ENCODE measurements at regions not wholly inside any gene's neighbourhood (a gene's known extent, or its start where the extent isn't known, plus 50 kb on each side); places are given as distances from the start of the nearest gene placed in this dataset.

DNA sequence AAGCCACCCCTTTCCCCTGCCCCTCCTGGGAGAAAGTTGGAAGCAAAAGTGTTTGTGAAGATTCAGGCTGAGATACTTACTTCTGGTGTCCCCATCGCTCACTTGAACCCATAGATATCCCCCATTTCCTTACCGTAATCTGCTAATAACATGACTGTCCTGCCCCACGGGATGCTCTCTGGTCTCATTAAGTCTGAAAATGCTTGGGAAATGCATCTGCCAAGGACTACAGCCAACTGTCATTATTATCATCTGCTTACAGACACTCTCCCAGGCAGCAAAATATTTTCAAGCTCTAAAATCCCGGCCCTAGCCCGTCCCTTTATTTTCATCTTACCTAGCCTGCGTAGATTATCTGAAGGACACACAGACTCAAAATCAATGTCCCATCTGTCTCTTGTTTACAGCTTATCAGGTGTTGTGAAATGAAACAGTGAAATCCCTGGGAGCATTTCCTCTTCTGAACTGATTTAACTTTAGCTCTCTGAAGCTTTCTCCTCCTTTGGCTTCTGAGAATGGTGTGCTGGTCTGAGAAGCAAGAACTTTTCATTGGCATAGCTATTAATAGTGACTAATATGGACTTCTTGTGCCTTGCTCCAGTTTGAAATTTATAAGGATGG, 126.9 kb upstream of the OSMR start:
- DNase-seq (ENCODE audit: low spot score): no peak

DNA sequence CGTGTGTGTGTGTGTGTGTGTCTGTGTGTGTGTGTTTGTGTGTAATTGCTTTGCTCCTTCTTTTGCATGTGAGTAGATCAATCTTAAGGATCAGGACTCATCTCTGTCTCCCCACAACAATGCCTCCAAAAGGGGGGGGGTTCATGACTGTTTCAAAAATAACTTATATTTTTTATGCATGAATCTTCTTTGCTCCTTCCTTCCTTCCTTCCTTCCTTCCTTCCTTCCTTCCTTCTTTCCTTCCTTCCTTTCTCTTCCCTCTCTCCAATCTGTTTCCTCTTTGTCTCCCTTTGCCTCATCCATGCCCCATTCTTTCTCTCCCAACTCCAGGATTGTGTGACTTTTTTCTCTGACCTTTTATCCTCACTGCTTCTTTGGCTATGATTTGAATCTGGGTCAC, 126.4 kb upstream of the OSMR start:
- no peak for DNase-seq (ENCODE audit: low spot score)

DNA sequence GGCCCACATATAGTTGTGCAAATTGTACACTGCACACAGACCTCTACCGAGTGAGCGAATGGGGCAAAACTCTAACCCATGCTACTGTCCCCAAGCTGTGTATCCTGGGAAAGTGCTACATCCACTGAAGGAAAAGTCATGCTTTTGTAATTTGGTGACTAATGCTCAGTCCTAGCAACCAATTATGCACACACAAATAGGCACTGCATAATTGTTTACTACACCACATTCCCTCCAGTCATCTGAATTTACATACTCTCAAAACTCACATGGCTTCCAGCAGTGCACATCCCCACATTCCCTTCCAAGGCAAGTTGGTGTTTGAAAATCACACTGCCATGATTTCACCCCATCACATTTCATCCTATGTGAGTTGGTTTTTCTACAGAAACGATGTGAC, 125.9 kb upstream of the OSMR start:
- no peak for DNase-seq (ENCODE audit: low spot score)

DNA sequence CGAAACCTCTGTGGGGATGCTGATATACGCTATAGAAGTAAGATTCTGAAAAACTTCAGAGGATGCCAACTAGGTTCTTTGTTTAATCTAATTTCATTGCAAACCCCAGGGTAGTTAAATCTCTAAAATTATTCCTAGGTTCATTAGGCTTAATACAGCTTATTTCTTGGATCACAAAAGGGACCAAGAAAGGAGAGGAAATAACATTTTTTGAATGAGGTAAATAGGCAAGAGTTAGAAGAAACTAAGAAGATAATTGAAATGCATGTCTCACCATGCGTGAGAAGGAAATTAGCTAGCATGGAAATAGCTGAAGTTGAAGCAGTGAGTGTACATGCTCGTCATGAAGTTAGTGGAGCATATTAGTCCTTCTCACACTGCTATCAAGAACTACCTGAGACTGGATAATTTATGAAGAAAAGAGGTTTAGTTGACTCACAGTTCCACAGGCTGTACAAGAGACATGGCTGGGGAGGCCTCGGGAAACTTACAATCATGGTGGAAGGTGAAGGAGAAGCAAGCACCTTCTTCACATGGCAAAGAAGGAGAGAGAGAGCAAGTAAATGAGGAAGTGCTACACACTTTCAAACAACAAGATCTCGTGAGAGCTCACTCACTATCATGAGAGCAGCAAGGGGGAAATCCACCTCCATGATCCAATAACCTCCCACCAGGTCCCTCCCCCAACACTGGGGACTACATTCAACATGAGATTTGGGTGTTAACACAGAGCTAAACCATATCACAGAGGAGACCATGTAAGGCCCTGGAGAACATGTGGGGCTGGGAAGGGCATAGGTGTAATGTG, 125.1 kb upstream of the OSMR start:
- no peak for DNase-seq (ENCODE audit: low spot score)

DNA sequence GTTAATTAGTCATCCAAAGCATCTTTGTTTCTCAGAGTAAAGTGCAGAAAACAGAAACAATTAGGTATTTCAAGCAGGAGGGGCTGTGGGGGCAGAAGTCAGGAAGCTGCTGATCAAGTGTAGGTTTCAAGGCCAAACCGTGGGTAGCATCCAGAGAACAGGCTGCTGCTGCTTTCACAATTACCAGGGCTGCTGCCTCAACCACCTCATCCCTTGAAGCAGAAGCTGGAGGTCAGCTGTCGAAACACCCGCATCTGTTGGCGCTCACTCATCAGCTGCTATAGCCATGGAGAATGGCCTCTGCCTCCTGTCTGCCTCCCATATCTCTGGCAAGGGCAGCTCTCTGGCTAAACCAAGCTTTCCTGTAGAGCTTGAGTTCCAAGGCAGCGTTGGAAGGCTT, 122.9 kb upstream of the OSMR start:
- no peak for DNase-seq (ENCODE audit: low spot score)

DNA sequence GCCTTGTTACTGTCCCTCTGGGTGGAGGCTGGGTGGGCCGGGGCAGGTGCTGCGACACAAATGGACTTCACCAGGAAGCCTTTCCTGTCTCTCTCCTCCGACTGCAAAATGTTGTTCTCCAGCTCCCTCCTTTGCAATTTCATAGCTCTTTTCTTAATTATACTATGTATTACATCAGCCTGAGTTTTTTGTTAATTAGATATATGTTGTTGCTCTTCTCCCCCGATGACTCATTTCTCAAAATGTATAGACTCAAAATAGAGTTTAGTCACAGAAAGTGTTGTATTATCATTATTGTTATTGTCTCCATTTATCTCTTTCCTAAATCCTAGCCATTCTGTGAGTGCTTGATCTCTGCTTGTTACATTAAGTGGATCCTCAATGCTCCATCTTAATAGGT, 122.4 kb upstream of the OSMR start:
- no peak for DNase-seq (ENCODE audit: low spot score)

DNA sequence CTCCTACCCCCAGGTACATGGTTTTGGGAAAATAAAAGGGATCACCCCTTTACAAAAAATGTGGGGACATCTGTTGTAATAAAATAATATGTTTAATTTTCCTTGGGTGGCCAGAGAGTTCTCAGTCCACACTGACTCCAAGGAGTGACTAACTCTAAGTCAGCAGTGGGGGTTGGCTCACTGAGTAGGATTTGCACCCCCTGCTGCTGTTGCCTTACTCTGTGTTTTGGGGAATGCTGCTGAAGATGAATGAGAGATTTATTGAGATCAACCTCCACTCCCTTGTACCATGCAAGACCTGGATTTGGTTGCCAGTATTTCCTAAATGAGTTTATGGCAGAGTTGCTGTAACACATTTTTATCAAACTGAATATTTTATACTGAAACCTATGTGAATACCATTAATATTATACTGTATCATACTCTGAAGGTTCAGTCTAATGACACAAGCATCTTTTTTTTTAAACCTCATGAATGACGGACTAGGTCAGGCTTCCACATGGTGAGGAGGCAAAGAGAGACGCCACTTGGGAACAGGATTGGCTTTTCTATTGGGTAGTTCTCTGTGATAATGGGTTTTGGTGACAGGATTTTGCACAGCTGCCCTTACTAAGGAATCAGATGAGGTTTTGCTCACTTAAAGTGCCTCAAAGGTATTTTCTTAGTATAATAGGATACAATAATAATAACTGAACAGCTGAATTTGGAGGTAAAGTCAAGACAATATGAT, 121.3 kb upstream of the OSMR start:
- DNase-seq (ENCODE audit: low spot score): no peak

DNA sequence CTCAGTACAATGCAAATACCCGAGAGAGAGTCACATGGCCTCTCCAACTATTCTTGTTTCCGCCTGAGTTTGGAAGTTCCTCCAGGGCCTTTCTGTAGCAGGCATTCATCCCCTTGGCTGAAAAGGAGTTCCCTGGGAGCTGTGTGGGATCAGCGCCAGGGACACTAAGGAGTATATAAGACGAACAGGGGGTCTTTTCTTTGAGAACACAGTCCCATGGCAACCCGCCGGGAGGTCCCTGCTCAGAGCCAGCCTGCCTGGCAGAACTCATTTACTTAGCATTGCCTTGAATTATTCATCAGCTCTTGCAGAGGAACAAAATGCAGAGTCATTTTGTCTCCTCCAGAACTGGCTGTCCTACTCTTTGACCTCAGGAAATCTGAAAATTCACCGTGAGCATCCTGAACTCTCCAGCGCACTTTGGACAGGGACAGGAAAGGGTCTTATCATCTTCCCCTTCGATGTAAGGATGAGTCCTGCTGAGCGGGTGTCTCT, 120.4 kb upstream of the OSMR start:
- DNase-seq (ENCODE audit: low spot score): no peak

DNA sequence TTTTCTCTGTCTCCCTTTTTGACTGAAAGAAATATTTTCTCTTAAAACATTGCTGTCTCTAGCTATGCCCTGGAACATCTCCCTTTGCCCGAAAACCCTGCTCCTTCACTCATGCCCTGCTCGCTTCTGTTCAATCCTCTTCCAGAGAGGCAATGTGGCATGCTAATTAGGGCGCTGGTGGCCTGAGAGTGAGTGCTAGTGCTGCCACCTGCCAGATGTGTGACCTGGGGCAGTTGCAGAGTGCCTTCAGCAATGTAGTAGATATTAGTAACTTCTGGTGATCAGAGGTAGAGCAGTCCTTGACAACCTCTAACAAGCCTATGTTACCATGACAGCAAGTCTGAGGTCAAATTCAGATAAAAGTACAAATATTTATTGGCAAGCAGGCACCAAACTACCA, 119.5 kb upstream of the OSMR start:
- peak; percentile 33 for DNase-seq (ENCODE audit: low spot score)

DNA sequence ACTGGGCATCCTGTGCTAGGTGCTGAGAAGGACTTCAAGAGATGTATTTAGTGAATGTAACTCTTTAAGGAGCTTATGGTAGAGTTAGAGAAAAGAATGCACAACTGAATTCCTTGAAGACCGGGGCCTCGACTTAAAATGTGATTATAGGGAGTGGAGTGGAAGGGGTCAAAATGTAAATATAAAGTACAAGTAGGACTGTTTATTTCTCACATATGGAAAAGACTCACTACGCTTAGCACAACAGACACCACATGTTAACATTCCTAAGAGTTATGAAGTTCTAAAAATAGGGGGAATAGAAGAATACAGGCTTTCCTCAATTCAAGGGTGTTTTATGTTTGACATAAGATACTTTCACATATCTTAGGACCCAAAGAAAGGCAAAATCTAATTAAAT, 117.8 kb upstream of the OSMR start:
- no peak for DNase-seq (ENCODE audit: low spot score)

DNA sequence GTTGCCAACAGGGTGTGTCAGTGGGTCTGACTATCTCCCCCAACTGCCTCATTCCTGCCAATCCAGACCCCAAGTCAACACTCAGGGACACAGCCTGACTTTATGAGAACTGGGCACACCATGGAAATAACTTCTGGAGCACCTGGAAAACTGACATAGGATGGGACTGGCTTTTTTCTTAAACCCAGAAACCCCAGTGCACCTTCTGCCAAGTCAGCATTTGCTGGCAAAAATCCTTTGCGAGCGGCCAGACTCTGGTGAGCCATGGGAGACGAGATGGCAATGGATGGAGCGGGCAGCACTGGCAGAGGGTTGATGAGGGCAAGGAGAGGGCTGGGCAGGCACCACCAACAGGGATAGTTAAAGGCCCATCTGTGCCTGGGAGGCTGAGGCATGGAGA, 114.4 kb upstream of the OSMR start:
- DNase-seq (ENCODE audit: low spot score): no peak

DNA sequence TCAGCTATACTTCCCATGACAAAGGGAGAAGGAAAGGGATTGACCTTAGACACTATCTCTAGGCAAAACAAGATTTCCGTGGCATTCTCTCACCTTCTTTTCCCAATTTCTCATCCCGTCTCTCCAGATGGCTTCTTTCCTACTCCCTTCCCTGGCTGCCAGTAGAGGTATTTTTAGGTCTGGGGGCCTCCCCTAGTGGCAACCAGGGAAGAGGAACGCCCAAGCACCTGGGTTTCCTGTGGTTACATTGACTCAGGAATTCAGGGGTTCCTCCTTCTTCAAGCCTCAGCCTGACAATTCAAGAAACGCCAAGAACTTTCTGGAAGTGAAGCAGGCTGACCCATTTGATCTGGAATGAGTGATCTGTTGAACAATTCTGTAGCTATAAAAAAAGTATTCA, 111.5 kb upstream of the OSMR start:
- DNase-seq (ENCODE audit: low spot score): no peak

DNA sequence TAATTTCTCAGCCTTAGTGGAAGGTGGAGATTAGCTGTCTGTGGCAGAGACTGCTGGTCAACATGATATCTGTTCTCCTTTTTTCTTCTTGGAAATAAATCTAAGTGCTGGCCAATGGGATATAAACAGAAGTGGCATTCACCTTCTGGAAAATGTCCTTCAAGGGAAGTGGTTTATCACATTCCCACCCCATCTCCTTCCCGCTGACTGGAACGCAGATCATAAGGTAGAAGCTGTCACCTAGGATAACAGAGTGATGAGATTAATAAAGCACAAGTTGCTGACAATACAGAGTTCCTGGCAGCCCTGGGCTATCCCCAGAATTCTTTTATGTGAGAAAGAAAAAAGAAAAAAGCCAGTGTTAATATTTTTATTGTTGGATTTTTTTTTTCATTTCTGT, 109.7 kb upstream of the OSMR start:
- no peak for DNase-seq (ENCODE audit: low spot score)

DNA sequence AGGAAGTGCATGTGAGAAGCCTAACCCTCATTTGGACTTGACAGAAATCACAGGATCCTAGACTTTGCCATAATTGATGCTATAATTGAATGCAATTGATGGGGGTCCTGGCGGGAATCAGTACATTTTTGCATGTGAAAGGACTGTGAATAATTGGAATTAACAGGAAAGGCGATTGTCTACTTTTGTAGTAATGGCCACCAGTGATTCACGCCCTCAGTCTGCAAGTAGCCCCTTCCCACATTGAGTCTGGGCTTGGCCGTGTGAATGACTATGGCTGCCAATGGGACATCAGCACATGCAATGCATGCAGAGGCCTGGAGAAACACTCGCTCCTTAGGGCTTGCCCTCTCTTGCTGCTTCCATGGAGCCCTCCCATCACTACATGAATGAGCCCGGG, 107.8 kb upstream of the OSMR start:
- DNase-seq (ENCODE audit: low spot score): no peak

DNA sequence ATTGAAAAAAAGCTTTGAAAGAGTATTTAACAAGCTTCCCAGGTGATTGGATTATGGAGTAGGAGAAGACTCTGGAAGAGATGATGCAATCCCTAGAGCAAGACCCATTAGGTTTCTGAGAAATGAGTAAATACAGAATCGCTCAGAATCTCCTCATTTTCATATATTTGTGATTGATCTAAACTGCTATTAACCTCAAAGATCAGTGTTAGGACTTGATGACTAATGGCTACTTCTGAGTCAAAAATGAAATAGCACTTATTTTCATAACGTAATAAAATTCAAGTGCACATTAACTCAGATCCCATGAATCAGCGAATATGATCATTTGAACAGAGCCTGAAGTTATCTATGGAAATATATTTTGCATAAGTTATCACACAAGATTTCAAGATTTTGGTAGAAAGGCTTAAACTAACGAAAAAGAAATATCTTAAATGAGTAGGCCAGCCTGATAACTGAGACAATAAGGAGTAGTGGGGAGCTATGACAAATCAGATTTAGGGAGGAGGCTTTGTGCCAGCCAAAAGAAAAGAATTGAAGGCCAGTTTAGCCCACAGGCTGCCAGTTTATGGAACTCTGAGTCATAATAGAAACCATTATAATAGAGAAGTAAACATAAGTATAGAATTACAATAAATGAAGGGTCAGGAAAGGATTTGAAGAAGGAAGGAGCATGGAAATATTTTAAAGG, 106.7 kb upstream of the OSMR start:
- no peak for DNase-seq (ENCODE audit: low spot score)

DNA sequence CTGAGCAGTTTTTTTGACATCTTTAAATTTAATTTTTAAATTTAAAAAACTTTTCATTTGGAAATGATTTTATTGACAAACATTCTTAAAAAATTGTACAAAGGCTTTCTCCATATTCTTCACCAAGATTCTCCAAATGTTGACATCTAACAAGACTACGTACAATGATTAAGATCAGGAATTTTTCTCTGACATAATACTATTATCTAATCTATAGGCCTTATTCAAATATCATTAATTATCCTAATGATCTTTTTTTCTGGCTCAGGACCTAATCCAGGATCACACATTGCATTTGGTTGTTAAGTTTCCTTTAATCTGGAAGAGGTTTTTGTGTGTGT, 106.1 kb upstream of the OSMR start:
- no peak for DNase-seq (ENCODE audit: low spot score)

DNA sequence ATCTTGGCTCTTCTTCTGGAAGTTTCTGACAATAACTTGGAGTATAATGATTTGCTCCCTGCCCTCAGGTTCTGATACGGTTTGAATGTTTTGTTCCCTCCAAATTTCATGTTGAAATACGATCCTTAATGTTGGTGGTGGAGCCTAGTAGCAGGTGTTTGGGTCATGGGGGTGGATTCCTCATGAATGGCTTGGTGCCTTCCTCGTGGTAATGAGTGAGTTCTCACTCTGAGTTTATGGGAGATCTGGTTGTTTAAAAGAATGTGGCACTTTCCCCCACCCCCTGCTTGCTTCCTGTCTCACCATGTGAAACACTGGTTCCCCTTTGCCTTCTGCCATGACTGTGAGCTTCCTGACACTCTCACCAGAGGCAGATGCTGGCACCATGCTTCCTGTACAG, 103.0 kb upstream of the OSMR start:
- DNase-seq (ENCODE audit: low spot score): no peak

DNA sequence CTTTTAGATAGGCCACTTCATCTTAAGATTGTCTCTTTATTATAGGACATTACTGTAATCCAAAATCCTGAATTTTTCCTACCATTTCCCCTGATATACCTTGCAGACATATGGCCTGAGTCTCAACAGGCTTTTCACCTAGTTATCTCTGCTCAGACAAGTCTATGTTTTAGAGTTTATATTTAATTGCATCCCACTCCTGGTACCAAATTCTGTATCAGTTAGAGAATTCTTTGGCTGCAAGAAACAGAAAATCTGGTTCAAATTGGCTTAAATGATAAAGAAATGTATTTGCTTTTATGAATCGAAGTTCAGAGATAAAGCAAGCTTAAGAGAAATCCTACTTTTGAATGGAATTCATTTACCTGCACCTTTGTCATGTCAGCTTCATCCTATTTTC, 102.2 kb upstream of the OSMR start:
- DNase-seq (ENCODE audit: low spot score): no peak

DNA sequence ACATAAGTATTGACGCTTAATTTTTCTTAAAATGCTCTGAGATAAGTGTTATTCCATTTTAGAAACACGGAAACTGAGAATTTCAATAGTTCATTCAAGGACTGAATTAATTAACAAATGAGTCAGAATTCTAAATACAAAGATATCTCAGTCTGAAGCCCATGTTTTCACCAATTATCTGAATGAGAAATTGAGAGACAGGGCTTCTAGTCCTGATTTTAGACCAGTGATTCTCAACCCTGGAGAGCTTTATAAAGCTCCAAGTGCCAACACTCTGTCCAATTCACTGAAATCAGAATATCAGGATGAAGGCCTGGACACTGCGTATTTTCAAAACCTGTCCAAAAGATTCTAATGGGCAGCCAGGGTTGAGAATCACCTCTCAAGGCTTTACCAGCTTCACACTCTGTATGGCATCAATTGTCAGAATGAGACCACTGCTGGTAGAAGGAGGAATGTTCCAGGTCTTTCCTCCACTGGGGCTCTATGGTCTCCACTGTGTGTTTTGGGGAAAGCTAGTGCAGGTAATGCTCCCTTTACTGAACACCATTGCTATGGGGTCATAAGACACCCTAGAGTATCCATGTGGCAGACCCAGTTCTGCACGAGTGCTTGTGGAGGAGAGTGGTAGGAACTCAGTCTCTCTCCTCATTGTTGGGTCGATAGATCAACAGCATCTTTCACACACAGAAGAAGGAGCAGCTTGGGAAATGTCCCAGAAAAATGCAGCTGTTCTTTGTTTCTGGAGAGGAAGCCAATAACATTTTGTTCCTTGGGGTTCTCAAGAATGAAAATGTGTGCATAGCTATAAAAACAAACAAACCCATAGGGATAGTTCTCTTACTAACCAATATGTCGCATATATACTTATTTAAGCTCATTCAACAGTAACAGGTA, 99.7 kb upstream of the OSMR start:
- DNase-seq (ENCODE audit: low spot score): no peak

DNA sequence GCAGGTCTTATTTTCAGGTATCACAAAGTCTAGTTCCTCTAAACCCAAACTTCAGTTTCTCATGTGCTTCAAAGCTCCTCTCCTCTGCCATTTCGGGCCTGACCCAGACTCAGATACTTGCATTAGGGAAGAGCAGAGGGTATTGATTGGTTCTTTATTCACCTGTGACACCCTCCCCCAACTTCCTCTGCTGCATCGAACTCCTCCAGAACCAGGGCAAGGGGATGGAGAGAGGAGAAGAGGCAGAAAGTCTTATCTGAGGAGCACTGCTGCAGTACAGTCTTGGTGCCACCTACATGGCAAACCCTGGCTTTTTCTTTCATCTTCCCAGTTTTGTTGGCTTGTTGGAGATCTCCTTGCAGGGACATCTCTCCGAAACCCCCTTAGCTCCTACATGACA, 96.0 kb upstream of the OSMR start:
- no peak for DNase-seq (ENCODE audit: low spot score)

DNA sequence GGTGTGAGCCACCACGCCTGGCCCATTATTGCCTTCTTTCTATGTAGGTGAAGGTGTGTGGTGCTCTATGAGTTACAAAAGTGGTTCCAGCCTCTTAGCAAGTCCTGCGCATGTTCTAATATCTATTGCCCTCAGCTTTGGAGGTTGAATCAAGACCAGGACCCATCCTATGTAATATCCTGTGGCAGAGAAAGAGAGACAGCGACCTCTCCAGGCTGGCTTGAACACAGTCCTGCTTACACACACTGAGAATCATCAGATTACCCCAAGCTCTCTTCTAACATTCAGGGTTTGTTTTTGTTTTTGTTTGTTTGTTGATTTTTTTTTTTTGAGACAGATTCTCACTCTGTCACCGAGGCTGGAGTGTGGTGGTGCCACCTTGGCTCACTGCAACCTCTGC, 94.7 kb upstream of the OSMR start:
- DNase-seq (ENCODE audit: low spot score): no peak
